SK-N-MC (cell line): ENCODE measurements at regions not wholly inside any gene's neighbourhood (a gene's known extent, or its start where the extent isn't known, plus 50 kb on each side); places are given as distances from the start of the nearest gene placed in this dataset.
"Not testable (repeated sequence)": the region's sequence is repeated elsewhere in the genome, so short reads cannot be mapped to it uniquely, and the experiment has no call there.

Source experiments
- DNase-seq: peaks from one replicate; pipeline ENCODE4 v3.0.0-alpha.2; 2011; ENCODE audit warnings: low read depth, low spot score
- H3K27ac ChIP-seq: fragments of 200-600 bp; sonication (generic); 2 replicates; pipeline ENCODE4 v1.5.1; 2016; ENCODE audit warnings: mixed run types
- H3K36me3 ChIP-seq: fragments of 200-600 bp; sonication (generic); 2 replicates; pipeline ENCODE4 v1.6.1; 2017; ENCODE audit warnings: antibody characterized with exemption, low read length, mixed read lengths; ENCODE audit not compliant: insufficient read depth
- H3K4me3 ChIP-seq: fragments of 200-600 bp; sonication (generic); 2 replicates; pipeline ENCODE4 v1.5.1; 2016
- H3K9ac ChIP-seq: fragments of 200-600 bp; sonication (generic); 2 replicates; pipeline ENCODE4 v1.8.0; 2017; ENCODE audit warnings: mixed run types, mixed read lengths; ENCODE audit not compliant: insufficient read length
- H3K9me3 ChIP-seq: fragments of 200-600 bp; sonication (generic); 2 replicates; pipeline ENCODE4 v1.6.1; 2017; ENCODE audit warnings: low read depth, mild to moderate bottlenecking, antibody characterized with exemption, low read length, moderate library complexity, mixed read lengths
- EZH2 ChIP-seq: fragments of 200-600 bp; sonication (generic); IDR thresholded peaks from one replicate; pipeline ENCODE4 v1.6.1; 2017; ENCODE audit warnings: antibody characterized with exemption
- FOXP2 ChIP-seq: optimal IDR thresholded peaks from 2 replicates; pipeline ENCODE3; 2011; ENCODE audit warnings: mild to moderate bottlenecking, moderate library complexity; ENCODE audit not compliant: insufficient read depth; ENCODE audit errors: extremely low read length, control extremely low read depth
- POLR2AphosphoS5 ChIP-seq: IDR thresholded peaks from 2 replicates; pipeline ENCODE4 v1.6.1; 2012; ENCODE audit warnings: mild to moderate bottlenecking, low read depth, low read length, borderline replicate concordance

- Histone ChIP-seq H3K9ac (no peak overlapping the region), H3K27ac (no peak overlapping the region), H3K9me3 (no peaks in the 10 kb centered on the region), H3K4me3 (no peak overlapping the region), H3K36me3 (no peaks in the 10 kb centered on the region)
- DNase-seq = no peak
- TF ChIP-seq POLR2AphosphoS5 (no peak), EZH2 (no peak), FOXP2 (no peak)
Measured at GRCh38 chr6:56734335-56734734, 91.6 kb upstream of the DST start.

GRCh38 chr6:56733211-56733697, 90.6 kb upstream of the DST start:
- no peaks in the 10 kb centered on the region for H3K9me3 ChIP-seq
- TF ChIP-seq FOXP2 = no peak
- TF ChIP-seq EZH2 = no peak
- no peak for TF ChIP-seq POLR2AphosphoS5
- H3K9ac ChIP-seq = no peak overlapping the region
- no peak overlapping the region for H3K27ac ChIP-seq
- H3K4me3 ChIP-seq = no peak overlapping the region
- DNase-seq = no peak
- H3K36me3 ChIP-seq = no peaks in the 10 kb centered on the region

- Histone ChIP-seq H3K36me3 (no peaks in the 10 kb centered on the region), H3K4me3 (no peak overlapping the region), H3K9ac (no peak overlapping the region), H3K27ac (no peak overlapping the region), H3K9me3 (no peaks in the 10 kb centered on the region)
- no peak for TF ChIP-seq FOXP2
- TF ChIP-seq EZH2 = no peak
- no peak for TF ChIP-seq POLR2AphosphoS5
- no peak for DNase-seq
Measured at GRCh38 chr6:56732517-56732916, 89.8 kb upstream of the DST start.

- no peak overlapping the region for H3K9ac ChIP-seq
- H3K4me3 ChIP-seq = no peak overlapping the region
- H3K9me3 ChIP-seq = no peaks in the 10 kb centered on the region
- DNase-seq = no peak
- H3K27ac ChIP-seq = no peak overlapping the region
- H3K36me3 ChIP-seq = no peaks in the 10 kb centered on the region
- no peak for TF ChIP-seq EZH2
- TF ChIP-seq FOXP2 = no peak
- no peak for TF ChIP-seq POLR2AphosphoS5
Measured at GRCh38 chr6:56730663-56731529, 88.2 kb upstream of the DST start.

GRCh38 chr6:56729719-56730118, 87.0 kb upstream of the DST start:
- H3K4me3 ChIP-seq = no peak overlapping the region
- H3K9ac ChIP-seq = no peak overlapping the region
- no peaks in the 10 kb centered on the region for H3K36me3 ChIP-seq
- no peak for TF ChIP-seq FOXP2
- no peak for TF ChIP-seq POLR2AphosphoS5
- TF ChIP-seq EZH2 = no peak
- no peak for DNase-seq
- H3K27ac ChIP-seq = no peak overlapping the region
- H3K9me3 ChIP-seq = no peaks in the 10 kb centered on the region

GRCh38 chr6:56729166-56729565, 86.5 kb upstream of the DST start:
- not testable (repeated sequence) for H3K4me3 ChIP-seq, H3K9ac ChIP-seq, H3K9me3 ChIP-seq, H3K27ac ChIP-seq, H3K36me3 ChIP-seq, DNase-seq

- Histone ChIP-seq H3K4me3 (no peak overlapping the region), H3K9ac (no peak overlapping the region), H3K9me3 (no peaks in the 10 kb centered on the region), H3K27ac (no peak overlapping the region), H3K36me3 (no peaks in the 10 kb centered on the region)
- TF ChIP-seq EZH2 = no peak
- DNase-seq = no peak
Measured at GRCh38 chr6:56727097-56727850, 84.6 kb upstream of the DST start.

- Histone ChIP-seq H3K27ac (no peak overlapping the region), H3K36me3 (no peaks in the 10 kb centered on the region), H3K4me3 (no peak overlapping the region), H3K9ac (no peak overlapping the region), H3K9me3 (no peaks in the 10 kb centered on the region)
- no peak for TF ChIP-seq POLR2AphosphoS5
- no peak for TF ChIP-seq EZH2
- TF ChIP-seq FOXP2 = no peak
- DNase-seq = no peak
Measured at GRCh38 chr6:56725254-56725653, 82.6 kb upstream of the DST start.

- Histone ChIP-seq H3K9me3 (no peaks in the 10 kb centered on the region), H3K9ac (no peak overlapping the region), H3K4me3 (no peak overlapping the region), H3K36me3 (no peaks in the 10 kb centered on the region), H3K27ac (no peak overlapping the region)
- no peak for TF ChIP-seq FOXP2
- TF ChIP-seq EZH2 = no peak
- no peak for TF ChIP-seq POLR2AphosphoS5
- no peak for DNase-seq
Measured at GRCh38 chr6:56724455-56724854, 81.8 kb upstream of the DST start.
